Osteocyte (in vitro differentiated cells): ENCODE measurements at regions not wholly inside any gene's neighbourhood (a gene's known extent, or its start where the extent isn't known, plus 50 kb on each side); places are given as distances from the start of the nearest gene placed in this dataset.

Experiments used
- DNase-seq: peaks from one replicate; pipeline ENCODE4 v3.0.0; 2021; ENCODE audit warnings: mixed read lengths; ENCODE audit not compliant: unreplicated experiment; ENCODE audit errors: extremely low spot score
- H3K27ac Mint-ChIP-seq: one replicate; pipeline ENCODE4 v1.8.0; 2021; ENCODE audit warnings: mild to moderate bottlenecking, mixed read lengths; ENCODE audit not compliant: unreplicated experiment
- H3K27me3 Mint-ChIP-seq: one replicate; pipeline ENCODE4 v1.8.0; 2021; ENCODE audit warnings: mixed read lengths; ENCODE audit not compliant: unreplicated experiment
- H3K36me3 Mint-ChIP-seq: one replicate; pipeline ENCODE4 v1.8.0; 2021; ENCODE audit warnings: mixed read lengths; ENCODE audit not compliant: unreplicated experiment
- H3K4me1 Mint-ChIP-seq: one replicate; pipeline ENCODE4 v1.8.0; 2021; ENCODE audit warnings: mixed read lengths; ENCODE audit not compliant: unreplicated experiment
- H3K4me3 Mint-ChIP-seq: one replicate; pipeline ENCODE4 v1.8.0; 2021; ENCODE audit warnings: mild to moderate bottlenecking, moderate library complexity, mixed read lengths; ENCODE audit not compliant: unreplicated experiment
- H3K9me3 Mint-ChIP-seq: one replicate; pipeline ENCODE4 v1.8.0; 2021; ENCODE audit warnings: mixed read lengths; ENCODE audit not compliant: unreplicated experiment
- CTCF ChIP-seq: fragments of 200-600 bp; sonication (generic); IDR thresholded peaks from 2 replicates; pipeline ENCODE4 v1.5.0; 2021; ENCODE audit warnings: antibody characterized with exemption, mild to moderate bottlenecking, moderate library complexity

GRCh38 chr4:152138451-152138850, 377.6 kb upstream of the GATB start:
- Mint-ChIP-seq H3K27ac (no peak overlapping the region), H3K4me3 (no peak overlapping the region), H3K36me3 (no peaks in the 10 kb centered on the region), H3K4me1 (no peaks in the 10 kb centered on the region), H3K27me3 (peaks cover 38% of the 10 kb centered on the region), H3K9me3 (no peaks in the 10 kb centered on the region)
- no peak for DNase-seq
- TF ChIP-seq CTCF: no peak

DNA sequence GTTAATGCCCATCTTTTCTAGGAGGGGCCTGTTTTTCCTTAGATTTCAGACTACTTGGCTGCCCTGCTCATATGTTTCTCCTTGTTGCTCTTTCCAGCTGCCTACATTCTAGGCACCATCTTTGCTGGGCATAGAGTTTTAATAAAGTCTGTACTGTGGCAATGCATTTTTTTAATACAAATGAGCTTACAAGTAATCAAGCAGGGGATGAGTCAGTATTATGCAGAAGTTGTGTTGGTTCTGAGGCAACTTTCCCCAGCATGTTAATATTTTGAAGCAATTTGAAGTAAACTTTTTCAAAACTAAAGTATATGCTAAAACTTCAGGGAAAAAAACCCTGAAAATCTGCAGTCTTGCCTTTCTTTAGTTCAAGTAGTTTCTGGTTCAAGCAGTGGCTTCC, 372.0 kb upstream of the GATB start:
- Mint-ChIP-seq H3K27me3 (peaks cover 54% of the 10 kb centered on the region), H3K36me3 (no peaks in the 10 kb centered on the region), H3K4me3 (no peak overlapping the region), H3K27ac (no peak overlapping the region), H3K4me1 (no peaks in the 10 kb centered on the region), H3K9me3 (no peaks in the 10 kb centered on the region)
- no peak for TF ChIP-seq CTCF
- DNase-seq: no peak

DNA sequence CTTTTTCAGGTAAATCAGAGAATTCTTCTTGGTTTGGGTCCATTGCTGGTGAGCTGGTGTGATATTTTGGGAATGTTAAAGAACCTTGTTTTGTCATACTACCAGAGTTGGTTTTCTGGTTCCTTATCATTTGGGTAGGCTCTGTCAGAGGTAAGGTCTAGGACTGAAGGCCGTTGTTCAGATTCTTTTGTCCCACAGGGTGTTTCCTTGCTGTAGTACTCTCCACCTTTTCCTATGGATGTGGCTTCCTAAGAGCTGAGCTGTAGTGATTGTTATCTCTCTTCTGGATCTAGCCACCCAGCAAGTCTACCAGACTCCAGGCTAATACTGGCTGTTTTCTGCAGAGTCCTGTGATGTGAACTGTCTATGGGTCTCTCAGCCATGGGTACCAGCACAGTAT, 367.5 kb upstream of the GATB start:
- H3K36me3 Mint-ChIP-seq: peaks cover 1% of the 10 kb centered on the region
- TF ChIP-seq CTCF: no peak
- H3K4me3 Mint-ChIP-seq: no peak overlapping the region
- H3K27me3 Mint-ChIP-seq: peaks cover 80% of the 10 kb centered on the region
- DNase-seq: no peak
- no peak overlapping the region for H3K27ac Mint-ChIP-seq
- peaks cover 8% of the 10 kb centered on the region for H3K9me3 Mint-ChIP-seq
- H3K4me1 Mint-ChIP-seq: no peaks in the 10 kb centered on the region

- H3K27me3 Mint-ChIP-seq: peaks cover 68% of the 10 kb centered on the region
- no peak for TF ChIP-seq CTCF
- no peak for DNase-seq
- H3K4me1 Mint-ChIP-seq: no peaks in the 10 kb centered on the region
- no peak overlapping the region for H3K27ac Mint-ChIP-seq
- H3K4me3 Mint-ChIP-seq: no peak overlapping the region
- peaks cover 1% of the 10 kb centered on the region for H3K36me3 Mint-ChIP-seq
- H3K9me3 Mint-ChIP-seq: peaks cover 8% of the 10 kb centered on the region
Observed at GRCh38 chr4:152126238-152126637, 365.4 kb upstream of the GATB start.

GRCh38 chr4:152118819-152119553, 358.2 kb upstream of the GATB start:
- no peaks in the 10 kb centered on the region for H3K4me1 Mint-ChIP-seq
- no peak for TF ChIP-seq CTCF
- H3K4me3 Mint-ChIP-seq: no peak overlapping the region
- H3K27ac Mint-ChIP-seq: no peak overlapping the region
- peaks cover 39% of the 10 kb centered on the region for H3K27me3 Mint-ChIP-seq
- H3K9me3 Mint-ChIP-seq: no peaks in the 10 kb centered on the region
- no peak for DNase-seq
- H3K36me3 Mint-ChIP-seq: no peaks in the 10 kb centered on the region
